ENCODE measurements at regions not wholly inside any gene's neighbourhood (a gene's known extent, or its start where the extent isn't known, plus 50 kb on each side); places are given as distances from the start of the nearest gene placed in this dataset.

GRCh38 chr14:26381405-26381804 is 216.4 kb downstream of the NOVA1 start:
- no peak for TF ChIP-seq CTCF (IDR thresholded peaks at IDR 0.05)
- ATAC-seq (ENCODE audit: low FRiP score) (no peak), DNase-seq (ENCODE audit: low spot score) (no peak)

- no peak for TF ChIP-seq CTCF (IDR thresholded peaks at IDR 0.05)
These were observed 217.2 kb downstream of the NOVA1 start for GRCh38 chr14:26380637-26381036.

GRCh38 chr14:26379951-26380350 is 217.9 kb downstream of the NOVA1 start:
- ATAC-seq (ENCODE audit: low FRiP score) (no peak), DNase-seq (ENCODE audit: low spot score) (no peak)
- TF ChIP-seq CTCF (IDR thresholded peaks at IDR 0.05), result no peak

More at GRCh38 chr14:26380637-26381036, 217.2 kb downstream of the NOVA1 start:
- ATAC-seq (ENCODE audit: low FRiP score) (no peak), DNase-seq (ENCODE audit: low spot score) (no peak)

- TF ChIP-seq CTCF (IDR thresholded peaks at IDR 0.05), result no peak
- ATAC-seq (ENCODE audit: low FRiP score) (no peak), DNase-seq (ENCODE audit: low spot score) (no peak)
These were observed 220.7 kb downstream of the NOVA1 start for GRCh38 chr14:26377150-26377549.

- DNase-seq (ENCODE audit: low spot score), result no peak
- TF ChIP-seq CTCF (IDR thresholded peaks at IDR 0.05), result no peak
- no peak for ATAC-seq (ENCODE audit: low FRiP score)
These were observed 227.7 kb downstream of the NOVA1 start for GRCh38 chr14:26370115-26370514.

- TF ChIP-seq CTCF (IDR thresholded peaks at IDR 0.05), result no peak
- DNase-seq (ENCODE audit: low spot score), result no peak
These were observed 234.1 kb downstream of the NOVA1 start for GRCh38 chr14:26363689-26364088.

GRCh38 chr14:26344596-26344995 is 253.2 kb downstream of the NOVA1 start:
- TF ChIP-seq CTCF (IDR thresholded peaks at IDR 0.05), result no peak
- ATAC-seq (ENCODE audit: low FRiP score), result no peak
- no peak for DNase-seq (ENCODE audit: low spot score)

More at GRCh38 chr14:26363689-26364088, 234.1 kb downstream of the NOVA1 start:
- no peak for ATAC-seq (ENCODE audit: low FRiP score)

Data from omental fat pad (tissue), 3 donors.